Neural cell (in vitro differentiated cells): ENCODE measurements at regions not wholly inside any gene's neighbourhood (a gene's known extent, or its start where the extent isn't known, plus 50 kb on each side); places are given as distances from the start of the nearest gene placed in this dataset.

Source experiments
- H2AFZ ChIP-seq: fragments of 200-600, 300-800 bp; sonication (generic), shearing (Covaris generic); 2 replicates; pipeline ENCODE4 v1.6.0; 2014; ENCODE audit warnings: low read depth, mild to moderate bottlenecking, antibody characterized with exemption, low read length, moderate library complexity
- H3F3A ChIP-seq: fragments of 200-600 bp; shearing (Covaris generic); 2 replicates; pipeline ENCODE4 v1.6.1; 2016; ENCODE audit warnings: mild to moderate bottlenecking, moderate library complexity, mixed read lengths, antibody characterized with exemption, low read length; ENCODE audit not compliant: insufficient read depth, poor library complexity, severe bottlenecking
- H3K27ac ChIP-seq: fragments of 200-600, 300-800 bp; sonication (generic), shearing (Covaris generic); 2 replicates; pipeline ENCODE4 v1.5.1; 2014; ENCODE audit warnings: mild to moderate bottlenecking, low read length, moderate library complexity
- H3K27me3 ChIP-seq: fragments of 300-800, 200-600 bp; sonication (generic), shearing (Covaris generic); 2 replicates; pipeline ENCODE4 v1.6.0; 2014; ENCODE audit warnings: mild to moderate bottlenecking, low read depth, low read length, moderate library complexity; ENCODE audit not compliant: insufficient read depth
- H3K36me3 ChIP-seq: fragments of 300-800, 200-600 bp; sonication (generic), shearing (Covaris generic); 2 replicates; pipeline ENCODE4 v1.5.1; 2014; ENCODE audit warnings: mild to moderate bottlenecking, antibody characterized with exemption, low read length, moderate library complexity; ENCODE audit not compliant: insufficient read depth
- H3K4me2 ChIP-seq: fragments of 300-800, 200-600 bp; sonication (generic), shearing (Covaris generic); 2 replicates; pipeline ENCODE4 v1.6.0; 2014; ENCODE audit warnings: mild to moderate bottlenecking, low read length
- H3K4me3 ChIP-seq: fragments of 300-800, 200-600 bp; sonication (generic), shearing (Covaris generic); 2 replicates; pipeline ENCODE4 v1.5.1; 2014; ENCODE audit warnings: mild to moderate bottlenecking, low read length, moderate library complexity
- H3K79me2 ChIP-seq: fragments of 200-600 bp; shearing (Covaris generic); replicated peaks from 2 replicates; pipeline ENCODE4 v1.6.0; 2014; ENCODE audit warnings: mild to moderate bottlenecking, low read length, moderate library complexity; ENCODE audit not compliant: insufficient read depth
- H3K9ac ChIP-seq: fragments of 300-800, 200-600 bp; sonication (generic), shearing (Covaris generic); 2 replicates; pipeline ENCODE4 v1.6.1; 2016; ENCODE audit warnings: mild to moderate bottlenecking, low read length, mixed read lengths
- H3K9me2 ChIP-seq: fragments of 200-600 bp; shearing (Covaris generic); 2 replicates; pipeline ENCODE4 v1.6.1; 2016; ENCODE audit warnings: mild to moderate bottlenecking, low read length, mixed read lengths; ENCODE audit not compliant: insufficient read depth
- H3K9me3 ChIP-seq: fragments of 200-600, 300-800 bp; sonication (generic), shearing (Covaris generic); 2 replicates; pipeline ENCODE4 v1.6.1; 2016; ENCODE audit warnings: mild to moderate bottlenecking, mixed run types, low read length, moderate library complexity, mixed read lengths
- H4K20me1 ChIP-seq: fragments of 200-600 bp; shearing (Covaris generic); 2 replicates; pipeline ENCODE4 v1.6.1; 2016; ENCODE audit warnings: mild to moderate bottlenecking, mixed run types; ENCODE audit not compliant: insufficient read depth
- CTCF ChIP-seq: fragments of 450-650 bp; IDR thresholded peaks from 2 replicates; pipeline ENCODE4 v1.5.1; 2014; ENCODE audit warnings: antibody characterized with exemption, mild to moderate bottlenecking, moderate library complexity; ENCODE audit not compliant: poor library complexity, severe bottlenecking
- EP300 ChIP-seq: fragments of 450-650 bp; conservative IDR thresholded peaks from 2 replicates; pipeline ENCODE4 v1.6.1; 2014; ENCODE audit warnings: antibody characterized with exemption, mild to moderate bottlenecking, moderate library complexity; ENCODE audit not compliant: poor library complexity, severe bottlenecking
- EZH2 ChIP-seq: fragments of 200-600, 300-800 bp; shearing (Covaris generic), sonication (generic); IDR thresholded peaks from 2 replicates; pipeline ENCODE4 v1.6.1; 2014; ENCODE audit warnings: antibody characterized with exemption, low read length, borderline replicate concordance, mild to moderate bottlenecking; ENCODE audit not compliant: insufficient read depth, poor library complexity, severe bottlenecking
- MXI1 ChIP-seq: fragments of 450-650 bp; conservative IDR thresholded peaks from 2 replicates; pipeline ENCODE4 v1.6.1; 2014; ENCODE audit warnings: antibody characterized with exemption, mild to moderate bottlenecking; ENCODE audit not compliant: poor library complexity, severe bottlenecking
- POLR2AphosphoS5 ChIP-seq: IDR thresholded peaks from 2 replicates; pipeline ENCODE4 v1.6.1; 2012
- RAD21 ChIP-seq: fragments of 450-650 bp; conservative IDR thresholded peaks from 2 replicates; pipeline ENCODE4 v1.6.1; 2014; ENCODE audit warnings: antibody characterized with exemption, mild to moderate bottlenecking, moderate library complexity
- SMC3 ChIP-seq: fragments of 450-650 bp; conservative IDR thresholded peaks from 2 replicates; pipeline ENCODE4 v1.6.1; 2014; ENCODE audit warnings: antibody characterized with exemption, mild to moderate bottlenecking, moderate library complexity; ENCODE audit not compliant: poor library complexity
- TAF1 ChIP-seq: IDR thresholded peaks from 2 replicates; pipeline ENCODE4 v1.6.1; 2012; ENCODE audit warnings: low read depth
- TF ChIP-seq, protein P1 (sequence below): IDR thresholded peaks from 2 replicates; pipeline ENCODE4 v1.6.1; 2012; ENCODE audit warnings: borderline replicate concordance

DNA sequence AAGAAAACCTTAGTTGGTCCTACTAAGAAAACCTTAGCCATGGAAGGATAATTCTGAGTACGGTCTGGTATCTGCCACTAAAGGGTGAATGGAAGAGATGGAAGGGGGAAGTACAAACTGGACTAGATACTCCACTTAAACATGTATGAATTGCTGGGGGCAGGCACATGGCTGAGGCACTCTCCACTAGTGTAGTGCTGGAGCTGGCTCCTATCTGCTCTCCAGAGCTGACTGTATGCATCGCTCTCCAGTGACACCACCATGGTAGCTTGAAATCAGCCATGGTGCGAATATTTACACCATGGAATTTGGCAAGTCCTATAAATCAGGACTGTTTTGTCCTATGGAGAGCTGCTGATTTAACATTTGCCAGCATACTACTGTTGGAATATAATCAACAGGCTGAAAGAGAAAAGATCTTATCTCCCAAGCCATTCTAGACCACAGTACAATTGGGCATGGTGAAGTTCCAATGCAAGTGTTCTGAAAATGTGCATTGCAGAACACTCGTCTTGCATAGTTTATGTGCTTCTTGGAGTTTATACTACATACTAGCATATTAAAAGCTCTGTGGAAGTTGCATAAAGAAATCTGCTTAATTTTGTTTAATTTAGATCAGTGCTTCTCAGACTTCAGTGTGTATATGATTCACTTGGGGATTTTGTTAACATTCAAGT is 277.4 kb downstream of the TDRD15 start:
- Histone ChIP-seq H3K36me3 (no peaks in the 10 kb centered on the region), H4K20me1 (no peaks in the 10 kb centered on the region), H3K9me2 (no peaks in the 10 kb centered on the region), H3K9ac (no peak overlapping the region), H3K27ac (no peak overlapping the region), H3F3A (no peaks in the 10 kb centered on the region), H3K4me3 (no peak overlapping the region), H3K27me3 (no peaks in the 10 kb centered on the region), H2AFZ (no peak overlapping the region), H3K4me2 (no peak overlapping the region), H3K79me2 (no peaks in the 10 kb centered on the region), H3K9me3 (no peaks in the 10 kb centered on the region)
- TF ChIP-seq, protein P1, sequence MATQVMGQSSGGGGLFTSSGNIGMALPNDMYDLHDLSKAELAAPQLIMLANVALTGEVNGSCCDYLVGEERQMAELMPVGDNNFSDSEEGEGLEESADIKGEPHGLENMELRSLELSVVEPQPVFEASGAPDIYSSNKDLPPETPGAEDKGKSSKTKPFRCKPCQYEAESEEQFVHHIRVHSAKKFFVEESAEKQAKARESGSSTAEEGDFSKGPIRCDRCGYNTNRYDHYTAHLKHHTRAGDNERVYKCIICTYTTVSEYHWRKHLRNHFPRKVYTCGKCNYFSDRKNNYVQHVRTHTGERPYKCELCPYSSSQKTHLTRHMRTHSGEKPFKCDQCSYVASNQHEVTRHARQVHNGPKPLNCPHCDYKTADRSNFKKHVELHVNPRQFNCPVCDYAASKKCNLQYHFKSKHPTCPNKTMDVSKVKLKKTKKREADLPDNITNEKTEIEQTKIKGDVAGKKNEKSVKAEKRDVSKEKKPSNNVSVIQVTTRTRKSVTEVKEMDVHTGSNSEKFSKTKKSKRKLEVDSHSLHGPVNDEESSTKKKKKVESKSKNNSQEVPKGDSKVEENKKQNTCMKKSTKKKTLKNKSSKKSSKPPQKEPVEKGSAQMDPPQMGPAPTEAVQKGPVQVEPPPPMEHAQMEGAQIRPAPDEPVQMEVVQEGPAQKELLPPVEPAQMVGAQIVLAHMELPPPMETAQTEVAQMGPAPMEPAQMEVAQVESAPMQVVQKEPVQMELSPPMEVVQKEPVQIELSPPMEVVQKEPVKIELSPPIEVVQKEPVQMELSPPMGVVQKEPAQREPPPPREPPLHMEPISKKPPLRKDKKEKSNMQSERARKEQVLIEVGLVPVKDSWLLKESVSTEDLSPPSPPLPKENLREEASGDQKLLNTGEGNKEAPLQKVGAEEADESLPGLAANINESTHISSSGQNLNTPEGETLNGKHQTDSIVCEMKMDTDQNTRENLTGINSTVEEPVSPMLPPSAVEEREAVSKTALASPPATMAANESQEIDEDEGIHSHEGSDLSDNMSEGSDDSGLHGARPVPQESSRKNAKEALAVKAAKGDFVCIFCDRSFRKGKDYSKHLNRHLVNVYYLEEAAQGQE, result no peak
- TF ChIP-seq SMC3 (no peak), EZH2 (no peak), RAD21 (no peak), POLR2AphosphoS5 (no peak), TAF1 (no peak), EP300 (no peak), MXI1 (no peak), CTCF (no peak)

DNA sequence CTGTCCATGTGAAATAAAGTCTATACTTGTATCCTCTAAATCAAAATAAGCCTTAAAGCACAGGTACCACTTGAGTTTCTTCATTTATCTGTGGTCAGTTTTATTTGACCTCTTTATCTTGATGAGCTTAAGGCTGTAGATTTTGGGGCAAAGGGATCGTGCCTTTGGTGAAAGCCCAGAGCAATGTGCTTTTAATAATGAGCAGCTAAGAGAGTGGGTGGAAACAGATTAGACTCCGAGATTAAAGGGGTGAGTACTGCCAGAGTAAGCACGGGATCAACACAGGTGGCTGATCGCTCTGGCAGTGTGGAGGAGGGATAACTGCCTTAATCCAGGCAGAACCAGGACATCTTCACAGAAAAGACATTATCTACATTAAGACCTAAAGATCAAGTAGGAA is 280.4 kb downstream of the TDRD15 start:
- Histone ChIP-seq H3K4me3 (no peak overlapping the region), H3K36me3 (no peaks in the 10 kb centered on the region), H3F3A (no peaks in the 10 kb centered on the region), H3K9ac (no peak overlapping the region), H3K9me2 (no peaks in the 10 kb centered on the region), H2AFZ (no peak overlapping the region), H3K27ac (peak overlapping the region; percentile 37), H4K20me1 (no peaks in the 10 kb centered on the region), H3K9me3 (no peaks in the 10 kb centered on the region), H3K4me2 (no peak overlapping the region), H3K79me2 (no peaks in the 10 kb centered on the region), H3K27me3 (no peaks in the 10 kb centered on the region)
- TF ChIP-seq SMC3, result no peak
- no peak for TF ChIP-seq EZH2
- no peak for TF ChIP-seq RAD21
- TF ChIP-seq, protein P1, result no peak
- TF ChIP-seq CTCF, result no peak
- TF ChIP-seq TAF1, result no peak
- no peak for TF ChIP-seq EP300
- no peak for TF ChIP-seq MXI1
- TF ChIP-seq POLR2AphosphoS5, result no peak
